Activated naive CD8-positive, alpha-beta T cell treated with anti-CD3 and anti-CD28 coated beads, Interleukin-2, amount 50 U/mL, for 24 hours (primary cell): ENCODE measurements at regions not wholly inside any gene's neighbourhood (a gene's known extent, or its start where the extent isn't known, plus 50 kb on each side); places are given as distances from the start of the nearest gene placed in this dataset.

Experiments
- ATAC-seq: fragments of 150-1000 bp; cut with Tn5 transposase; one replicate; pipeline ENCODE4 v1.10.0; 2021
- DNase-seq: peaks from one replicate; pipeline ENCODE4 v3.0.0; 2021
- H3K27ac Mint-ChIP-seq: one replicate; pipeline ENCODE4 v1.8.0; 2021; ENCODE audit warnings: mild to moderate bottlenecking, mixed read lengths
- H3K27me3 Mint-ChIP-seq: one replicate; pipeline ENCODE4 v1.8.0; 2021; ENCODE audit warnings: mixed read lengths
- H3K36me3 Mint-ChIP-seq: one replicate; pipeline ENCODE4 v1.8.0; 2021; ENCODE audit warnings: low read depth, mixed read lengths
- H3K4me1 Mint-ChIP-seq: one replicate; pipeline ENCODE4 v1.8.0; 2021; ENCODE audit warnings: mixed read lengths
- H3K4me3 Mint-ChIP-seq: one replicate; pipeline ENCODE4 v1.8.0; 2021; ENCODE audit warnings: mild to moderate bottlenecking, moderate library complexity, mixed read lengths
- H3K9me3 Mint-ChIP-seq: one replicate; pipeline ENCODE4 v1.8.0; 2021; ENCODE audit warnings: mixed read lengths

DNA sequence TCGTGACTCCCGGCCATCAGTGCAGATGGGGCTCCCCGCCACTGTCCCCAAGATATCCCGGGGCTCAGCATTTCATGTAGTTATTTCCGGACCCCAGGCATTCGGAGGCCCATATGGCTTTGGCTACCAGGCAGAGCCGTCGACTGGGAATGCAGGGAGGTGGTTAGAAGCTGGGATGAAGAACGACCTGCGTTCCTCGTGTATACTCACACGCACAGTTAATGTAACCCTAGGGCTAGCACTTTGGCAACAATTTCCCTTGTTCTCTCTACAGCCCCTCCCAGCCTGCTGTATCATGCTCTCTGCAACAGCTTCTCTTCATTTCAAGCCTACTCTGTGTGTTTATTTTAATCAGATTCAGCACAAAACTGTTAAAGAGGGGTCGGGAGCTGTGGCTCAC is 240.4 kb downstream of the MYLK4 start:
- ATAC-seq: no peak
- no peak for DNase-seq
- H3K9me3 Mint-ChIP-seq: no peaks in the 10 kb centered on the region
- no peak overlapping the region for H3K4me3 Mint-ChIP-seq
- no peak overlapping the region for H3K27ac Mint-ChIP-seq
- H3K36me3 Mint-ChIP-seq: no peaks in the 10 kb centered on the region
- H3K4me1 Mint-ChIP-seq: no peaks in the 10 kb centered on the region
- peaks cover 45% of the 10 kb centered on the region for H3K27me3 Mint-ChIP-seq

DNA sequence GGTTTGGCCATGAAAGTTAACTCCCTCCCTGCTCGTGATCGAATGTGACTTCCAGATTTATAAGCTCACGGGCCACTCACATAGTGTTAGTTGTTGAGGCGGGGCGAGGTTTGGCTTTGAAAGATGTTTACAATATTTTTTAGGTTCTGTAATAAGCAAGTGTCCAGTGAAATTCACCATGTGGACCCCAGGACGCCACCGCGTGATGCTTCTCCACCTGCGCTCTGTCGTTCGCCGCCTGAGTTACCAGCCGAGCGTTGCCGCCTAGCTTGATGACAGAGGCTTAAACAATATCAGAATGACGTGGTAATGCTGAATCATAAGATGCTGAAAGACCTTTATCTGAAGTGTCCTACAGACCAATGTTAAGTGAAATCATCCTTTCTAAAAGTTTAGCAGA is 241.0 kb downstream of the MYLK4 start:
- ATAC-seq: no peak
- Mint-ChIP-seq H3K9me3 (no peaks in the 10 kb centered on the region), H3K4me3 (no peak overlapping the region), H3K4me1 (no peaks in the 10 kb centered on the region), H3K27me3 (peaks cover 47% of the 10 kb centered on the region), H3K36me3 (no peaks in the 10 kb centered on the region), H3K27ac (no peak overlapping the region)
- DNase-seq: no peak

DNA sequence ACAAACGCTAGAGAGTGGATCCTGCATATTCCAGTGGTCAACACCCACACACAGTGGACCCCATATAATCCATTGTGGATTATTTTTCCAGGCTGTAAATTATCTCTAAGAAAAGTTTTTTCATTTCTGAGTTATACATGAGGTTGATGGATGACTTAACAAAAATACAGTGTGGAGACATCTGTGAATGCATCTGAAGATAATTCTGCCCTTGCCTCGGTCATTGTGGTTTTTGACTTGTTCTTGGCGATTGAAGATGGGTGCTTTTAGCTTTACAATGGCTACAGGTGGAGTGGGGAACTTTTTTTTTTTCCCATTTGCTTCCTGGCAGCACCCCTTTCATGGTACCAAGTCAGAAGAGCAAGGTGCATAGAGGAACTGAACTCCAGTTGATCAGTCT is 242.7 kb downstream of the MYLK4 start:
- H3K27ac Mint-ChIP-seq: no peak overlapping the region
- no peak for ATAC-seq
- H3K4me1 Mint-ChIP-seq: no peaks in the 10 kb centered on the region
- no peak for DNase-seq
- H3K9me3 Mint-ChIP-seq: no peaks in the 10 kb centered on the region
- H3K27me3 Mint-ChIP-seq: peaks cover 47% of the 10 kb centered on the region
- no peak overlapping the region for H3K4me3 Mint-ChIP-seq
- H3K36me3 Mint-ChIP-seq: no peaks in the 10 kb centered on the region

DNA sequence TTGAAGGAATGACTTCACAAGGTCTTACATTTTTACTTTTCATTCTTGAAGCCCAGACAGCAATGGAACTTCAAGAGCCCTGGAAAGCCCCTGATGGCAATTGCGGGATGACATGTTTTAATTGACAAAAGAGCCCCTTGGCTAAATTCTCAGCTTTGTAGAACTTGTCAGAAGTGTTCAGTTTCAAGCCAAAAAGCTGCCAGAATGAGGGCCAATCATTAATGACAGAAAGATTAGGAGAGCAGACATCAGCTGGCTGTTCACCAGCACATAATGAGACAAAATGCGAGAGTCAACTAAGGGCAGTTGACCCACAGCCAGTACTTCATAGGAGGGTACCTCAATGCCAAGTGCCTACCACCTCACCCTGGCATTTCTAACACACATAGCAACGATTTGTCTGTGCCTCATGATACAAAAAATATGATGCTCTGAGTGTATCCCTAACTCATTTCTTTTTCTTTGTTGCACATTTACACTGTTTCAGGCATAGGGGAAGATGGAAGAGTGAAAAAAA is 243.1 kb downstream of the MYLK4 start:
- Mint-ChIP-seq H3K4me3 (no peak overlapping the region), H3K27me3 (peaks cover 46% of the 10 kb centered on the region), H3K27ac (no peak overlapping the region), H3K9me3 (no peaks in the 10 kb centered on the region), H3K4me1 (no peaks in the 10 kb centered on the region), H3K36me3 (no peaks in the 10 kb centered on the region)
- no peak for ATAC-seq
- no peak for DNase-seq

DNA sequence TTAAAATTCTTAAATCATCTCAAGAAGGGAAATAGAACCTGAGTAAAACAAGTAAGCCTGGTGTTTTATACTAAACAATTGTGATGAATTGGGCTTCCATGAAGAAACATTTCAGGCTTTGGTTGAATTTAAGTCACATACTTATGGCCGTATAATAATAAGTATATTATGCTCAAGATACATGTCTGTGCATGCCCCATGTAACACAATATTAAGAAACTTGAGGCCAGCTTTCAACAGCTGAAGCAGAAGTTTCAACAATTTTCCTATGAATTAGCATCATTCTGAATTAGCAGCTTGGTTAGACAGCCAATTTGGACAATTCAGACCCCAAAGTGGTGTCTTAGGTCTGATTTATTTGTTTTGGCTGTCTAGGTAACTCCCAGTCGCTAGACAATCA is 243.7 kb downstream of the MYLK4 start:
- Mint-ChIP-seq H3K27ac (no peak overlapping the region), H3K36me3 (no peaks in the 10 kb centered on the region), H3K9me3 (no peaks in the 10 kb centered on the region), H3K4me3 (no peak overlapping the region), H3K4me1 (no peaks in the 10 kb centered on the region), H3K27me3 (peaks cover 50% of the 10 kb centered on the region)
- ATAC-seq (no peak), DNase-seq (no peak)

DNA sequence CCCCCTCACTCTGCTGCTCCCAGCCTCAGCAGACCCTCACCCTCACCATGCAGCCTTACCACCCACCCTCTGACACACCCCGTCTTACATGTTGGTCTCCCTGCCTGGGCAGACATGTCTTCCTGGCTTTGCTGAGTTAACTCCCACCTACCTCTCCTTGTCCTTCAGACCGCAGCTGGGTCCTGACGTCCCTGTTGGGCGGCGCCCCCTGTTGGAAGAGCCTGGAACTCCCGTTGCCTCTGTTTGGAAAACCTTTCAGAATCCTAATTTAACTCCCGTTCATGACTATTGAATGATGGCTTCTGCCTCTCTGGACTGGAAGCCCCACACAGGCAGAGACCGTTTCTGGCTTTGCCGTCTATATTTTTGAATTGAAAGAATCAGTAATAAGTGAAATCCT is 245.1 kb downstream of the MYLK4 start:
- Mint-ChIP-seq H3K4me1 (no peaks in the 10 kb centered on the region), H3K4me3 (no peak overlapping the region), H3K27me3 (peaks cover 44% of the 10 kb centered on the region), H3K27ac (no peak overlapping the region), H3K9me3 (no peaks in the 10 kb centered on the region), H3K36me3 (no peaks in the 10 kb centered on the region)
- DNase-seq (peak; percentile 12), ATAC-seq (no peak)

DNA sequence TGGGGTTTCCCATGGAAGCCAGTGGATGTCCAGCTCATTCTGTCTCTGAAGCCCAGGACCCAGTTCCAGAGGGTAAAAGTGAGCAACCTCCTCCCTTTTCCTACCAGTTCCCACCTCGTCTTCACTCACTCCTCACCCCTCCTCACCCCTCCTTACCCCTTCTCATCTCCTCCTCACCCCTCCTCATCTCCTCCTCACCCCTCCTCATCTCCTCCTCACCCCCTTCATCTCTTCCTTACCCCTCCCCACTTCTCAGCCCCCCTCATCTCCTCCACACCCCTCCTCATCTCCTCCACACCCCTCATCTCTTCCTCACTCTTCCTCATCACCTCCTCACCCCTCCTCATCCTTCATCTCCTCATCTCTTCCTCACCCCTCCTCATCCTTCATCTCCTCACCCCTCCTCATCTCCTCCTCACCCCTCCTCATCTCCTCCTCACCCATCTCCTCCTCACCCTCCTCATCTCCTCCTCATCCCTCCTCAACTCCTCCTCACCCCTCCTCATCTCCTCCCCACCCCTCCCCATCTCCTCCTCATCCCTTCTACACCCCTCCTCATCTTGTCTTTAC is 246.1 kb downstream of the MYLK4 start:
- Mint-ChIP-seq H3K4me1 (no peaks in the 10 kb centered on the region), H3K27ac (no peak overlapping the region), H3K27me3 (peaks cover 44% of the 10 kb centered on the region), H3K9me3 (no peaks in the 10 kb centered on the region), H3K4me3 (no peak overlapping the region), H3K36me3 (no peaks in the 10 kb centered on the region)
- no peak for DNase-seq
- no peak for ATAC-seq

DNA sequence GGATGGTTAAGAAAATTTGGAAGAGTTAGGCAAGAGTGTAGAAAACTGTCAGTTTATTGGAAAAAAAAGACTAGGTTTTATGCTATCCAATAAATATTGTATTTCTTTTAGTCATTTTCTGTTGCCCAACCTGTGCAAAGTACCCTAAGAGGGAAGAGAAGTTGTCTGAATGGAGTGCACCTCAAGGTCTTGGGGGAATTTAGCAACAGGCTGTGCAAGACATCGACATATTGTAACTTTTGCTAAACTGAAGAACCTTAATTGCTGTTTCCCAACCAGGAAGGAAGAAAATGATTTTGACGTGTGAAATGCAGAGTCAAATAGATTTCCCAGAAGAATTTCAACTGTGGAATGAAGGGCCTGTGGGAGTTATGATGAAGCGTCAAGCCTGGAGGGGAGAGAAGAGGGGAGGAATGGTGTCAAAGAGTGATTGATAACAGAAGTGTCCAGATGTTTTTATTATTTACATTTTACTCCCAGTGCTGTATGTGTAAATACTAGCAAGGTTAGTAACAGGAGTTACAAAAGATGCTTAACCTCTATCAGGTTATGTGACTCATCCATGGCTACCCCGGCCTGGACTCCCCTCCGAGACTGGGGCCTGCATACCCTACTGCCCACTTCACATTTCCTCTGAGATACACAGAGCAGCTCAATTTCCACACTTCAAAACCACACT is 246.8 kb downstream of the MYLK4 start:
- peaks cover 38% of the 10 kb centered on the region for H3K27me3 Mint-ChIP-seq
- no peaks in the 10 kb centered on the region for H3K4me1 Mint-ChIP-seq
- ATAC-seq (no peak), DNase-seq (no peak)
- no peak overlapping the region for H3K27ac Mint-ChIP-seq
- H3K36me3 Mint-ChIP-seq: no peaks in the 10 kb centered on the region
- H3K9me3 Mint-ChIP-seq: no peaks in the 10 kb centered on the region
- H3K4me3 Mint-ChIP-seq: no peak overlapping the region

DNA sequence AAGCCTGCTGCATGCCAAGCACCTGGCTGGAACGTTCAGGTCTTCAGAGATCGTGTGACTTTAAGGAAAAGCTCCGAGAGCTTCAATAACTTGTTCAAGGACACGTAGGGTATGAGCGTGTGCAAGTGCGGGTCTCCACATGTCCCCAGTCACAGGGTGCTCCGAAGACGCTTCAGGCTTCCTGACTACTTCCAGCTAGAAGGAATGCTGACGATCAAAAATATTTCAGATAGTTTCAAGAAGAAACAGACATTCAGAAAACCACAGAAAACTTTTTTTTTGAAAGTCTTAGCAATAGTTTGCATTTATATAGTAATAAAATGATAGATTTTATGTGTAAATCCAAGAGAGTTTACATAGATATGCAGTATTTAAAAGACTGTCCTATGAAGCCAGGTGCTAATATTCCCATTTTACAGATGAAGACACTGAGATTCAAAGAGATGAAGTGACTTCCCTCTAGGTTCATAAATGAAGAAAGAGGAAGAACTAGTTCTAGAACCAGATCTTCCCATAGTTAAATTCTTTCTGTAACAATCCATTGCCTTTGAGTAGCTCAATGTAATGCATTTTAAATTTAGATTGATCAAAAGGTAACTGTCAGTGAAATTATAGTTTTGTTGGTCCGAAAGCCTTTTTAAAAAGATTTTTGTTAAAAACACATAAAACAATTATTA is 247.6 kb downstream of the MYLK4 start:
- Mint-ChIP-seq H3K36me3 (no peaks in the 10 kb centered on the region), H3K4me3 (no peak overlapping the region)
- ATAC-seq: no peak

DNA sequence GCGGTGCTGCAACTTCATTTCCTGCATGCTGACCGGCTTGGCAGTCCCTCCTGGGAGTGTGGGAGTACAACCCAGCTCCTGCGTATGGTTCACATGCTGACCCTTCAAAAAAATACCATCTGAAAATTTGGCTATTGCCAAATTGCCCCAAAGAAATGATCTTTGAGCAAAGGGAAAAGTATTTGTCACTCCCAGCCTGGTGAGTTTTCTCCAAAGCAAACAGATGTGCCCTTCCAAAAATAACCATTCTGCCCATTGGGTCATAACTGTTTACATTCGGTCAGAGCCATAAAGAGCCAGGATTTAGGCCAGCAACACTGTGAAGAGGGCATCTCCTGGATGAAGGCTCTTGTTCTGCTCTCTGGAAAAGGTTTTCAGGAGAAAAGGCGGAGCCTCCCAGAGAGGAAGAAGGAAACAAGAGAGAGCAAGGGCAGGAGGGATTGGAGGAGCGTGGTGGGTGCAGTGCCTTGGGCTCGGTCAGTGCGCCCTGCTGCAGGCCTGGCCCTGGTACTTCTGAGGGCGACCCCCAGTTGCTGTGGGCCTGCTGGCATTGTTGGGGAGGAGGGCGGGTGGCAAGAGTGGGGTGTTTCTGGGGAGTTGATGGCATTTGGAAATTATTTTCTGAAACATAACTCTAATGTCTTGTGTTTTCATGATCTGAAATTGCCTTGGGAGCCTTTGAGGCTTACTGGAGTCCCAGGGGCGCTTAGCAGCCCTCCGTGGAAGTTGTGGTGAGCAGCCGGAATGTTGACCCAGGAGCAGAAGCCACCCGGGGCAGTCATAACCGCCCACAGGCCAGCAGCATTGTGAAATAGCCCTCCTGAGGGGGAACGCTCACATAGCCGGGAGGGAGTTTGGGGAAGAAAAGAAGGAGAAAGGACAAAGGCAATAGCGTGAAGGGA is 248.4 kb downstream of the MYLK4 start:
- H3K36me3 Mint-ChIP-seq: no peaks in the 10 kb centered on the region
- H3K4me1 Mint-ChIP-seq: no peaks in the 10 kb centered on the region
- H3K9me3 Mint-ChIP-seq: no peaks in the 10 kb centered on the region
- DNase-seq (no peak), ATAC-seq (no peak)
- peaks cover 28% of the 10 kb centered on the region for H3K27me3 Mint-ChIP-seq
- no peak overlapping the region for H3K4me3 Mint-ChIP-seq
- no peak overlapping the region for H3K27ac Mint-ChIP-seq

More for the DNA sequence above, 247.6 kb downstream of the MYLK4 start:
- no peaks in the 10 kb centered on the region for H3K4me1 Mint-ChIP-seq
- DNase-seq: no peak
- H3K27ac Mint-ChIP-seq: no peak overlapping the region
- no peaks in the 10 kb centered on the region for H3K9me3 Mint-ChIP-seq
- H3K27me3 Mint-ChIP-seq: peaks cover 33% of the 10 kb centered on the region

DNA sequence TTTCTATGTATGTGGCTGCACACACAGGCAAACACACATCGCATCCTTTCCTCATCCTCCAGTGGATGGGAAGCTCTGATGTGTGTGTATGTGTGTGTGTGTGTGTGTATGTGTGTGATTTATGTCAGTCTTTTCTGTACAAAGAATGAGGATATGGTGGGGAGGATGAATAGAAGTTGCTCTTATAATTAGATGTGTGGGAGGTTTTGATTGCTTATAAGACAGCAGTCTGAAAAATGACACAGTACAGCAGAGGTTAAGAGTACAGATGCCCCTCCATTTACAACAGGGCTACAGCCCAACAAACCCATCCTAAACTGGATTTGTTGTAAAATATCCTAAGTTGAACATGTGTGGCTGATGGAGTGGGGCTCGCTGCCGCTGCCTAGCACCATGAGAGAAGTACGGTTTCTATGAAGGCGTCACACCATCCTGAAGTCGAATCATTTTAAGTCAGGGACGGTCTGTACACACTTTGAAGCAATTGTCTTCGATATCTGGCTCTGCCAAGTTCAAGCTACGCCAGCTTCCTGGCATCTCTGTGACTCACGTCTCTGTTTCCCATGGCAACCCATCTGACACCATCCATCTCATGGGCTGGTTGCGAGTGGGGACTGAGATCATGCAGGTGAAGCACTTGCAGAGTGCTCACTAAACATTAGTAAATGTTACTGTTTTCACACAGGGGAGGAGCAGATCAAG is 252.6 kb downstream of the MYLK4 start:
- no peaks in the 10 kb centered on the region for H3K4me1 Mint-ChIP-seq
- DNase-seq: no peak
- no peak overlapping the region for H3K27ac Mint-ChIP-seq
- no peaks in the 10 kb centered on the region for H3K9me3 Mint-ChIP-seq
- H3K27me3 Mint-ChIP-seq: peaks cover 11% of the 10 kb centered on the region
- no peak overlapping the region for H3K4me3 Mint-ChIP-seq
- no peak for ATAC-seq
- H3K36me3 Mint-ChIP-seq: no peaks in the 10 kb centered on the region

DNA sequence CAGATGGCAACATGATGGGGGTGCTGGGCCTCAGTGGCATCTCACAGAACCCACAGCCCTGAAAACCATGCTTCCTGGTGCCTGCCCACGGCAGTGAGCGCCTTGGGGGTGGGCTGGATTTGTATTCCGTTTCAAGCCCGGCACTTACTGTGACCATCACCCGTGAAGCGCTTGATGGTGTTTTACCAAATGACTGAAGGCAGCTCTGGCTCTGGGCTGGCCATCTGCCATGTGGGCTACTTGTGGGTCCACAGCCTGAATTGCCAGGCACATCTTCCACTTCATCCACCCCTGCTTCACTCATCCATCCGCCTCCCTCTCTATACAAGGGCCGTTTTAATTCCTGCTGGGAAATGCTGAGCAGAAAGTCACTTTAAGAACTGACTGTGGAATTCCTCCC is 250.9 kb upstream of the GMDS start:
- no peak overlapping the region for H3K4me3 Mint-ChIP-seq
- peaks cover 6% of the 10 kb centered on the region for H3K27me3 Mint-ChIP-seq
- H3K27ac Mint-ChIP-seq: no peak overlapping the region
- no peaks in the 10 kb centered on the region for H3K9me3 Mint-ChIP-seq
- no peaks in the 10 kb centered on the region for H3K36me3 Mint-ChIP-seq
- no peaks in the 10 kb centered on the region for H3K4me1 Mint-ChIP-seq
- no peak for DNase-seq
- no peak for ATAC-seq

DNA sequence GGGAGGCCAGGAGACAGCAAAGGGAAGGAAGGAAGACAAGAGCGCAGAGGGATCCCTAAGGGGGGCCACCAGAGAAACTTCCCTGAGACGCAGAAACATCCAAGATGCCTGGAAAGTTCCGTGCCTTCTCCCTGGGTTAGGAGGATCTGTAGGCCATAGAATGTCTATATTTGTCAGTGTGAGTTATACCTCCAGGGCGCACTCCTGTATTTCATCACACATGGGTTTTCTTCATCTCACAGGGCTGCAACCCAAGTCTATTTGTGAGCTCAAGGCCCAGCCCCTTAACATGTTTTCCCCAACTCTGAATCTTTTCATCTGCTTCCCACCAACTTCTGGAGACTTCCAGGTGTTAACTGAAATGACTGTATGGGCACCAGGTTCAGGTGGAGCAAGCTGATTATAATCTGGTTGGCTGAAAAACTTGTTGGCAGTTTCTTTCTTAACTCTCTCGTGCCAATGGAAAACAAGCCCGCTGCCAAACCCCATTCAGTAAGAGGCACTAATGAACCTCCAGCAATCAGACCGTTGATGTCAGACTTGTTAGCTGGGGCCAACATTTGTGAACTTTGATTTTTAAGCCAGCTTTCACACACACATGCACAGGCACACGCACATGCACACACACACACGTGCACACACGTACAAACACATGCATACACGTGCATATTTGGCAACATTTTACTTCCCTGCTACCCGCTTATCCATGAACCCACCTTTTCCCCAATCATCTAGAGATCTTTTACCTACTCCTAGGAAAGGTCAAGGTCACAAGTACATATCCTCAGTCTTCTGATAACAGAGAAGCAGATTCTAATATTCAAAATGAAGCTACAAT is 247.5 kb upstream of the GMDS start:
- peaks cover 4% of the 10 kb centered on the region for H3K27me3 Mint-ChIP-seq
- DNase-seq: no peak
- H3K9me3 Mint-ChIP-seq: no peaks in the 10 kb centered on the region
- H3K36me3 Mint-ChIP-seq: no peaks in the 10 kb centered on the region
- no peak for ATAC-seq
- no peak overlapping the region for H3K27ac Mint-ChIP-seq
- no peak overlapping the region for H3K4me3 Mint-ChIP-seq
- H3K4me1 Mint-ChIP-seq: no peaks in the 10 kb centered on the region
